ENCODE measurements at regions not wholly inside any gene's neighbourhood (a gene's known extent, or its start where the extent isn't known, plus 50 kb on each side); places are given as distances from the start of the nearest gene placed in this dataset.

DNA sequence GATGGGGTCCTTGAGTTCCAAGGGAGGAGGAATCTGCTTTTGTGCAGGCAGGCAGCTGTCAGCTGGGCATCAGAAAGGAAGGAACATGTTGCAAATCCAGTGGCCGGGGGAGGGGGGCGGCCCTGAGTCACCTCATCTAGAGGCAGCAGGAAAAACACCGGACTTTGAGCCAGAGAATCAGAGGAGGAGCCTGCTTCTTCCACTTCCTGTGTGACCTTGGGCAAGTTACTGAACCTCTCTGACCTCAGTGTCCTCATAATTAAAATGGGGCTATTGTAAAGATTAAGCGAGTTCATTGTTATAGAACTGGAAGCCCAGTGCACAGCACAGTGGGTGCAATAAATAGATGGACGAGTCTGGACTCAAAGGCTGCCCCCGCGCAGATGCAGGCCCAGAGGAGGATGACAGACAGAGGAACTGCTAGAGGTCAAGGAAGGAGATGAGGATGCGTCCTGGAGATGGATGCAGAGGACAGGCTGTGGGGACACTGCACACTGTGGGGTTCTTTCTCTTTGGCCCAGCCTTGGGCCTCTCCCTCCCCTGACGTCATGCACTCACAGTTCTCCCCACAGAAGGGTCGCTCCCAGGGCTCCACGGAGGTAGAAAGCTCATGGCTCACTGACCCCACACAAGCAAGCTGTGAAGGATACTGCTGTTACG lies 714.3 kb downstream of the MATN1 start:
- no peaks in the 10 kb centered on the region for H3K27me3 ChIP-seq (replicated peaks)
- in situ Hi-C loops (cut with HindIII; ENCODE audit: low pct_ligation_motif_present, low sequenced_read_pairs), result no loop called here
- no peak for TF ChIP-seq CTCF (IDR thresholded peaks at IDR 0.05; ENCODE audit: low read depth, low read length, missing control alignments)
- H3K27ac ChIP-seq, result no peak overlapping the region
- H3K36me3 ChIP-seq (replicated peaks), result no peaks in the 10 kb centered on the region
- H3K4me3 ChIP-seq (ENCODE audit: low read depth, low read length), result no peak overlapping the region
- DNase-seq, result peak; percentile 4

- TF ChIP-seq CTCF (IDR thresholded peaks at IDR 0.05; ENCODE audit: low read depth, low read length, missing control alignments), result no peak
- Histone ChIP-seq H3K36me3 (replicated peaks) (no peaks in the 10 kb centered on the region), H3K27me3 (replicated peaks) (no peaks in the 10 kb centered on the region), H3K4me3 (ENCODE audit: low read depth, low read length) (no peak overlapping the region), H3K27ac (no peak overlapping the region)
- in situ Hi-C loops (cut with HindIII; ENCODE audit: low pct_ligation_motif_present, low sequenced_read_pairs), result no loop called here
- no peak for DNase-seq
Measured at GRCh38 chr1:30008372-30008997, 714.9 kb downstream of the MATN1 start.

DNA sequence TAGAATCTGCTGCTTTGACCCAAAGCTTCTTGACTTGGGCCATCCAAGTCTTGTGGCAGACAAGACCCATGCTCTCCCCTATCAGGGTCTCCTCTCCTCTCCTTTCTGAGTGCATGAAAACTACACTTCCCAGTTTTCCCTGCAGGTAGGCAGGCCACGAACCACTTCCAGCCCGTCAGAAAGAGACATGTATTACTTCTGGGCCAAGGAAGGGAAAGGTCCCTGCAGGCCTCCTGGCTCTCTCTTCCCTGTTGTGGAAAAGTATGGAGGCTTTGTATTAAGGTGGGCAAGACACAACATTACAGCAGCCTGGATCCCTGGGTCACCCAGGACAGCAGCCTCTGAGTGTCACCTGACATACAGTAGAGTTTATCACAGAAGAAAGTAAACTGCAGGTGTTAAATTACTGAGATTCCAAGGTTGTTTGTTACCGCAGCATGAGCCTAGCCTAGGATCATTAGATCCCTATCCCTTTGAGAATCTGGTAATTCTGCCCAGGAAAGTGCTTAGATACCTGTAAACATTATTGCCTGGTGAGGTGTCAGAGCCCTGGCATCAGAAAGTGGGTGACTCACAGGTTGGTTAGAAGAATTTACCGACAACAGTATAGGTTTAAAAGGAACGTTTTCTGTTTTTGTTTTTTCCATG lies 717.3 kb downstream of the MATN1 start:
- Histone ChIP-seq H3K27me3 (replicated peaks) (no peaks in the 10 kb centered on the region), H3K27ac (no peak overlapping the region), H3K36me3 (replicated peaks) (no peaks in the 10 kb centered on the region), H3K4me3 (ENCODE audit: low read depth, low read length) (no peak overlapping the region)
- TF ChIP-seq CTCF (IDR thresholded peaks at IDR 0.05; ENCODE audit: low read depth, low read length, missing control alignments), result no peak
- in situ Hi-C loops (cut with HindIII; ENCODE audit: low pct_ligation_motif_present, low sequenced_read_pairs), result no loop called here
- no peak for DNase-seq

DNA sequence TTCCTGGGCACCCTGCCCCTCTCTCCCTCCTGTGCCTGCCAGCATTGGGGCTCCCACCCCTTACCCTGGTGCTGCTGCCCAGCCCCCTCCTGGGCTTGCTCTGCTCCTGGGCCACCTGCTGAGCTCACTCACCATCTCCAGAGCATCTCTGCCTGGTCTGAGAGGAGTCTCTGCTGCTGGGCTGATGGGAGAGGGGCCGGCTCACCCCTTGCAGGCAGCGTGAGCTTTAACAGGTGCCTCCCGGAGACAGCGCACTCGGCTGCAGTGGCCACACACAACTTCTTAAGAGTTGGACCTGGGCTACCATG lies 721.7 kb downstream of the MATN1 start:
- Histone ChIP-seq H3K4me3 (ENCODE audit: low read depth, low read length) (no peak overlapping the region), H3K27ac (no peak overlapping the region), H3K27me3 (replicated peaks) (no peaks in the 10 kb centered on the region), H3K36me3 (replicated peaks) (no peaks in the 10 kb centered on the region)
- in situ Hi-C loops (cut with HindIII; ENCODE audit: low pct_ligation_motif_present, low sequenced_read_pairs), result no loop called here
- TF ChIP-seq CTCF (IDR thresholded peaks at IDR 0.05; ENCODE audit: low read depth, low read length, missing control alignments), result no peak
- DNase-seq, result no peak

GRCh38 chr1:30001011-30001731 lies 722.2 kb downstream of the MATN1 start:
- TF ChIP-seq CTCF (IDR thresholded peaks at IDR 0.05; ENCODE audit: low read depth, low read length, missing control alignments), result no peak
- H3K27me3 ChIP-seq (replicated peaks), result no peaks in the 10 kb centered on the region
- H3K27ac ChIP-seq, result no peak overlapping the region
- in situ Hi-C loops (cut with HindIII; ENCODE audit: low pct_ligation_motif_present, low sequenced_read_pairs), result no loop called here
- H3K36me3 ChIP-seq (replicated peaks), result no peaks in the 10 kb centered on the region
- no peak for DNase-seq
- H3K4me3 ChIP-seq (ENCODE audit: low read depth, low read length), result no peak overlapping the region
